BE2C (cell line): ENCODE measurements at regions not wholly inside any gene's neighbourhood (a gene's known extent, or its start where the extent isn't known, plus 50 kb on each side); places are given as distances from the start of the nearest gene placed in this dataset.

Experiments used
- DNase-seq: peaks from one replicate; pipeline ENCODE4 v3.0.0-alpha.2; 2020
- H3K27me3 ChIP-seq: fragments of 250-450 bp; sonication (Bioruptor Pico); 2 replicates; pipeline ENCODE4 v1.5.1; 2020; ENCODE audit warnings: mild to moderate bottlenecking
- H3K36me3 ChIP-seq: fragments of 250-450 bp; sonication (Bioruptor Pico); 2 replicates; pipeline ENCODE4 v1.5.1; 2020; ENCODE audit warnings: mild to moderate bottlenecking
- H3K4me1 ChIP-seq: fragments of 250-450 bp; sonication (Bioruptor Pico); 2 replicates; pipeline ENCODE4 v1.5.1; 2020
- H3K4me3 ChIP-seq: 2 replicates; pipeline ENCODE4 v1.5.1; 2011; ENCODE audit warnings: low read depth, low read length
- H3K9me3 ChIP-seq: fragments of 250-450 bp; sonication (Bioruptor Pico); 2 replicates; pipeline ENCODE4 v1.5.1; 2020
- CTCF ChIP-seq: IDR thresholded peaks from 2 replicates; pipeline ENCODE4 v1.5.1; 2012; ENCODE audit warnings: mild to moderate bottlenecking, low read depth, low read length

DNA sequence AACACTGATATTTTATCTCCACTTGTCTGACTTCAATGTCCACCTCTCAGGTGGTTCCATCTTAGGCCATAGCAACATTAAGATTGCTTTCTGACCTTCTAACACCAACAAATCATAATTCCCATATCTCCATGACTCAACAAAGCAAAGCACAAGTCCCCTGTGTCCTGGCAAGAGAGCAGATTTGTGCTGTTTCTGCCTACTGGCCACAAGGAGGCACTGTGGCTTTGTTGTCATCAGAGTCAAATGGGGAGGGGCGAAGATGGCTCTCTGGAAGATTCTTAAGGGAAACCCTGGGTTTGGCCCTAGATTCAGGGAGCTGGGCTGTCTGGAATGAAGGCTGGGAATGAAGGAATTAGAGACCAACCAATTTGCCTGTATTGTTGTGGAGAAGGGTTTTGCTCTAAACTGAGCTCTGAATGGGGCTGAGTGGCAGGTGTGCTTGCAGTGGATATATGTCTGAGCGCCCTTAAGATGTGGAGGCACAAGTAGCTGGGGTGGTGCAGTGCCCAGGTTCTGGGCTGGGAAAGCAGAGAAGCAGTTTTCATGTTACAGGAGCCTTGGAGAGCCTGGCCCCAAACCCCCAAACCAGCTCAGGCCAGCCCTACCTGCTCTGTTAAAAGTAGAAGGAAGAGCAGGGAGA is 154.8 kb upstream of the PRSS58 start:
- DNase-seq, result no peak
- peak; percentile 56 for TF ChIP-seq CTCF
- H3K4me3 ChIP-seq, result no peak overlapping the region
- H3K9me3 ChIP-seq, result no peaks in the 10 kb centered on the region
- no peaks in the 10 kb centered on the region for H3K27me3 ChIP-seq
- no peaks in the 10 kb centered on the region for H3K36me3 ChIP-seq
- H3K4me1 ChIP-seq, result no peaks in the 10 kb centered on the region

GRCh38 chr7:142409471-142409870 is 151.6 kb upstream of the PRSS58 start:
- Histone ChIP-seq H3K4me3 (no peak overlapping the region), H3K27me3 (no peaks in the 10 kb centered on the region), H3K9me3 (no peaks in the 10 kb centered on the region), H3K4me1 (no peaks in the 10 kb centered on the region), H3K36me3 (no peaks in the 10 kb centered on the region)
- no peak for DNase-seq
- no peak for TF ChIP-seq CTCF

DNA sequence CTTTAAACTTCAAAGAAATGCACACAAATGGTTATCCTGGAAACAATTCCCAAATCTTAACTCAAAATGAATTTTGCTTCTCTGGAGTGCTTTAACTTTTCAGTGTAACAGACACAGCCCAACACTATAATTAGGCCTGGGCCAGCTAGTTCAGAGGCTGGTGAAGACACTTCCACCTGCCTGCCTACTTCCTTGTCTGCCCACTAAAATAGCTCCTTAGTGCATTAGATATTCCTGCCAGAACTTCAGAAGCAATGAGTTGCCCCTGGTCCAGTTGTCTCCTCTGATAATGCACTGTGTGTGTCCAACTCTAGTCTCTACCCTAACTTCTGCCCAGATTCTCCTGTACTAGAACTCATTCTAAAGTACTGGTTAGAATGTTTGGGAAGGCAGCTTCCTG is 150.9 kb upstream of the PRSS58 start:
- TF ChIP-seq CTCF, result no peak
- H3K9me3 ChIP-seq, result no peaks in the 10 kb centered on the region
- H3K4me1 ChIP-seq, result no peaks in the 10 kb centered on the region
- no peaks in the 10 kb centered on the region for H3K36me3 ChIP-seq
- DNase-seq, result no peak
- no peak overlapping the region for H3K4me3 ChIP-seq
- H3K27me3 ChIP-seq, result no peaks in the 10 kb centered on the region

- H3K36me3 ChIP-seq, result no peaks in the 10 kb centered on the region
- no peak for DNase-seq
- no peak overlapping the region for H3K4me3 ChIP-seq
- H3K4me1 ChIP-seq, result no peaks in the 10 kb centered on the region
- no peak for TF ChIP-seq CTCF
- no peaks in the 10 kb centered on the region for H3K27me3 ChIP-seq
- no peaks in the 10 kb centered on the region for H3K9me3 ChIP-seq
Observed at GRCh38 chr7:142407939-142408570, 150.2 kb upstream of the PRSS58 start.

GRCh38 chr7:142405122-142405765 is 147.4 kb upstream of the PRSS58 start:
- H3K4me1 ChIP-seq, result no peaks in the 10 kb centered on the region
- no peak for TF ChIP-seq CTCF
- H3K27me3 ChIP-seq, result no peaks in the 10 kb centered on the region
- H3K4me3 ChIP-seq, result no peak overlapping the region
- H3K36me3 ChIP-seq, result no peaks in the 10 kb centered on the region
- no peak for DNase-seq
- no peaks in the 10 kb centered on the region for H3K9me3 ChIP-seq

- Histone ChIP-seq H3K4me1 (no peaks in the 10 kb centered on the region), H3K9me3 (no peaks in the 10 kb centered on the region), H3K27me3 (no peaks in the 10 kb centered on the region), H3K36me3 (no peaks in the 10 kb centered on the region), H3K4me3 (no peak overlapping the region)
- TF ChIP-seq CTCF, result no peak
- DNase-seq, result no peak
Observed at GRCh38 chr7:142401951-142402350, 144.1 kb upstream of the PRSS58 start.
